ENCODE measurements at regions not wholly inside any gene's neighbourhood (a gene's known extent, or its start where the extent isn't known, plus 50 kb on each side); places are given as distances from the start of the nearest gene placed in this dataset.
"Not testable (repeated sequence)": the region's sequence is repeated elsewhere in the genome, so short reads cannot be mapped to it uniquely, and the experiment has no call there.

DNA sequence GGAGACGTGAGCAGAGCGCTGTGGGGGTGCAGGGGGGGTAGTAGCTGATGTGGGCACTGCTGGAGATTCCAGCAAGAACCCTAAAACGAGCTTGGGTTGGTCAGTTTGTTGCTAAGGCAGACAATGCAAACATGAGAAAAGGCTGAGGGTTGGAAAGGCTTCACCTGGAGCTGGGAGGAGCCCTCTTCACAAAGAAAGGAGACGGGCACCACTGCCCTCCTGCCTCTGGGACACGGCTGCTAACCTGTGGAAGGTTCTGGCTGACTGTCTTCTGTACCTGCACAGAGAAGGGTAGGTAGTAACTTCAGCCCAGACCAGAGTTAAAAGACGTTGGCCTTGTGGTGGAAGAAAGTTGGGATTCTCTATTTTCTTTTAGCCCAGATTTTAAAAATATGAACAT, 108.7 kb downstream of the SUCLA2 start:
- DNase-seq (ENCODE audit: low spot score), result no peak

GRCh38 chr13:47890146-47890814, 110.8 kb downstream of the SUCLA2 start:
- peak; percentile 70 for DNase-seq (ENCODE audit: low spot score)

DNA sequence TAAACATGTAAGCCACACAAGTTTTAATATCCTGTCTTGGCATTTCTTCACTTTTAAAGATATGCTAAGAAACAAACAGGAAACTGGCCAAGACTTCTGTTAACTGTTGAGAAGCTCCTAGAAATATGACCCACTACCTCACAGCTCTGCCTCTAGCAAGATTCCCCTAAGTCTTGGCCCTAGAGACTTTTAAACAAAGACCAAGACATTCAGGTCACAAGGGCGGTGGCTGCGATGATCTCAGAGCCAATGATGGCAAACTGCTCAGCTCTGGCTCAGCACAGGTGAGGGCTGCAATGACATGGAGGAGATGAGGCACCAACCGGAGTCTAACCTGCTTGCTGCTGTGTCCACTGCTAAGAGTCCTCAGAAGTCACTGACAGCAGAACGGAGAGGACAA, 114.8 kb downstream of the SUCLA2 start:
- no peak for DNase-seq (ENCODE audit: low spot score)

DNA sequence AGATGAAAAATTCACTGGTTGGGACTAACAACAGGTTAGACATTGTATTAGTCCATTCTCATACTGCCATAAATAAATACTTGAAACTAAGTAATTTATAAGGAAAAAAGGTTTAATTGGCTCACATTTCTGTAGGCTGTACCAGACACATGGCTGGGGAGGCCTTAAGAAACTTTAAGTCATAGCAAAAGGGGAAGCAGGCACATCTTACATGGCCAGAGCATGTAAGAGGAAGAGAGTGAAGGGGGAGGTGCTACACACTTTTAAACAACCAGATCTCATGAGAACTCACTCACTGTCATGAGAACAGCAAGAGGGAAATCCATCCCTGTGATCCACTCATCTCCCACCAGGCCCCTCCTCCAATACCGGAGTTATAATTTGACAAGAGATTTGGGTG, 125.9 kb downstream of the SUCLA2 start:
- DNase-seq (ENCODE audit: low spot score), result no peak

- DNase-seq (ENCODE audit: low spot score), result not testable (repeated sequence)
Measured at GRCh38 chr13:47873987-47874386, 127.1 kb downstream of the SUCLA2 start.

- DNase-seq (ENCODE audit: low spot score), result not testable (repeated sequence)
Measured at GRCh38 chr13:47873319-47873718, 127.8 kb downstream of the SUCLA2 start.

- no peak for DNase-seq (ENCODE audit: low spot score)
Measured at GRCh38 chr13:47869776-47870175, 131.3 kb downstream of the SUCLA2 start.

GRCh38 chr13:47865883-47866282, 135.2 kb downstream of the SUCLA2 start:
- DNase-seq (ENCODE audit: low spot score), result no peak

DNA sequence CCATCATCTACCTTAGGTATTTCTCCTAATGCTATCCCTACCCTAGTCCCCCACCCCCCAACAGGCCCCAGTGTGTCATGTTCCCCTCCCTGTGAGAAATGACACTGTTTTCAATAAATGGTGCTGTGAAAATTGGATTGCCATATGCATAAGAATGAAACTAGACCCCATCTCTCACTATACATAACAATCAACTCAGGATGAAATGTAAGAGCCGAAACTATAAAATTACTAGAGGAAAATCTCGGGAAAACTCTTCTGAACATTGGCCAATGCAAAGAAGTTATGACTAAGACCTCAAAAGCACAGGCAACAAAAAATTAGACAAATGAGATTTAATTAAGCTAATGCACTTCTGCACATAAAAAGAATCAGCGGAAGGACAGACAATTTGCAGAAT, 138.2 kb downstream of the SUCLA2 start:
- DNase-seq (ENCODE audit: low spot score), result no peak

GRCh38 chr13:47859165-47859564, 141.9 kb downstream of the SUCLA2 start:
- DNase-seq (ENCODE audit: low spot score), result peak; percentile 44

DNA sequence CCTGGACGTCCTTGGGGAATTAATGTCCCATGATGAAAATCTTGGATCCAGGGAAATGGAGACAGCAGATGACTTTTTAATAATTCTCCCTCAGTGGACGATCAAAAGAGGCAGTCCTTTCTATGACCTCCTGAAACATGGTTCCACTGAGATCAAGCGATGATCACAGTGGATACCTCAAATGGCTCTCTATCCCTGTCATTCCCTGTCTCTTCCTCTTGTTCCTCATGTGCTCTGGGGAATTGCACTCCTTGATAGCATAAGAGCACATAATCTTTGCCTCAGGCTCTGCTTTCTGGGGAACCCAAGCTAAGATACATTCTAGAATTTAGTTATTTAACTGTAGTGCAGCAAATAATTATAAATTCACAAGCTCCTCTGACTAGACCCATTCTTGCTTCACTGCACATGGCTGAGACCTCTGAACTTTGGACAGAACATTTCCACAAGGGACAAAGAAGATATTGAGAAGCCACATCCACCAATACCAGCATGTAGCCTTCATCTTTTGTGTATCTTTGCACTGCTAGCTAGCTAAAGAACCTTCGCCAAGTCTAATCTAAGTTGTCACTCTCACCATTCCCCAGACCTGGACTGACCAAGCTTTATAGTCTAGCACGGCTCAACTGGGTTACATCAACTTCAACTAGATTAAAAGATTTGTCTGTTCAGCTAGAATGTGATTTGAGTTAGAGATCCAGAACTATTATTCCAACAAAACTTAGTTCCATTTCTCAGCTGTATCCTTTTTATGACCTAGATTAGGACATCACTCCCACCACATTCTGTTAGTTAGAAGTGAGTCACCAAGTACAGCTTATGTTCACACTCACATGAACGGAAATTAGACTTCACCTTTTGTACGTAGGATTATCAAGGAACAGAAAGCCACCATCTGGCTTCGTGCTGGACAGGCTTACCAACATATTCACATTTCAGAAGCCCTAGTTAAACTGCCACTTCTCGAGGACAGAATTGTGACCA, 142.7 kb downstream of the SUCLA2 start:
- peak; percentile 44 for DNase-seq (ENCODE audit: low spot score)

DNA sequence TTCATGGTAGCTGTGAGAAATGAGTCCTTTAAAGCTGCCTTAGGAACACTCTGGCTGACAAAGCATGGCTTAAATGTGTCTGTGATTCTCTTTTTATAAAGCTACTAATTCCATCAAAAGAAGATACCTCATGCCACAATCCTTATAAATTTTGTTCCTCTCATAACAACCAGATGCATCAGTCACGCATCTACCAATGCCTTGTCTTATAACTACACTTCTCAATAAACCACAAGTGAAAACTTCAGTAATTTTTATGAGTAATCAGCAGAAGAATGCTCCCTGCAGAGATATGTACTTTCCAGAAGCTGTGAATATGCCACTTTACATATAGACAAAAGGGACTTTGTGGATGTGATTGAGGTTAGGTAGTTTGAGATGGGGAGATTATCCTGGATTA, 147.8 kb downstream of the SUCLA2 start:
- peak; percentile 60 for DNase-seq (ENCODE audit: low spot score)

DNA sequence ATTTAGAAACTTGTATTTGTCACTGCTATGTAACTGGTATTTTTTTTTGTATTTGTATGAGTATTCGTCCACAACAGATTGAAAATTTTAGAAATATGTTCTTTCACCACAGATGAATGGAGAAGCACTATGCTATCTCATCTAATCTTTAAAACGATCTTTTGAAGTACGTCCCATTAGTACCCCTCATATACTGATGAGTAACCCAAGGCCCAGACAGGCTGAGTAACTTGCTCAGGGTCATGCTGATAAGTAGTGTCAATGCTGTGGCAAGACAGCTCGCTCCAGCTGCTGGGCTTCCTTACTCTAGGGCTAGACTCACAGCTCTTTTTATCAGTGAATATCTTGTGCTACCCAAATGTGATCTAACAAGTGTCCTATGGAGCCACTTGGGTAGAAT, 154.2 kb downstream of the SUCLA2 start:
- no peak for DNase-seq (ENCODE audit: low spot score)

GRCh38 chr13:47845981-47846380, 155.1 kb downstream of the SUCLA2 start:
- DNase-seq (ENCODE audit: low spot score), result no peak

DNA sequence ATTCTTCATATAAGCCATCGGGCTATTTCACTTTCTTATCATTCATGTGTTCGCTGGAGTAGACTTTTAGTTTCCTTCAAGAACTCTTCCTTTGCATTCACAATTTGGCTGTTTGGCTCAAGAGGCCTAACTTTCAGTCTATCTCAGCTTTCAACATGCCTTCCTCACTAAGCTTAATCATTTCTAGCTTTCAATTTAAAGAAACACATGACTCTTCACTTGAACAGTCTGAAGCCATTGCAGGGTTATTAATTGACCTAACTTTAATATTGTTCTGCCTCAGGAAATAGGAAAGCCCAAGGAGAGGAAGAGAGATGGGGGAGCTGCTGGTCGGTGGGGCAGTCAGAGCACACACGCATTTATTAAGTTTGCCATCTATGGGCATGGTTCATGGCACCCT, 158.1 kb downstream of the SUCLA2 start:
- no peak for DNase-seq (ENCODE audit: low spot score)

DNA sequence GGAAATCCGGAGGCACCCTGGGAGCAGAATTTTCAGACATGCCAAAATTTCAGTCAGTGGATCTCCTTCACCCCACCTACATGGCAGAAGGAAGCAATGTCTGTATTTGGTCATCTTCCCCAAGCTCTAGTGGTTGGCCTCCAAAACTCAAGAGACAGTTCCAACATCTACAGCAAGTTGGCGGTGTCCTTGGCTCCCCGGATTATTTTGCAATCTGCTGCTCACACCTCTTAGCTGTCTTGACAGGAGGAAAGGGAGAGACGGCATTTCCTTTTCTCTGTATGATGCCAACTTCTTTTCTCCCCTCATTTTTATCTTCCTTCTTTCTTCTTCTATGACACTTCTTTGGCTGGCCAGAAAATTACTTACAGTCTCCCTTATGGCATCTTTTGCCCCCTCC, 159.9 kb downstream of the SUCLA2 start:
- DNase-seq (ENCODE audit: low spot score), result no peak

DNA sequence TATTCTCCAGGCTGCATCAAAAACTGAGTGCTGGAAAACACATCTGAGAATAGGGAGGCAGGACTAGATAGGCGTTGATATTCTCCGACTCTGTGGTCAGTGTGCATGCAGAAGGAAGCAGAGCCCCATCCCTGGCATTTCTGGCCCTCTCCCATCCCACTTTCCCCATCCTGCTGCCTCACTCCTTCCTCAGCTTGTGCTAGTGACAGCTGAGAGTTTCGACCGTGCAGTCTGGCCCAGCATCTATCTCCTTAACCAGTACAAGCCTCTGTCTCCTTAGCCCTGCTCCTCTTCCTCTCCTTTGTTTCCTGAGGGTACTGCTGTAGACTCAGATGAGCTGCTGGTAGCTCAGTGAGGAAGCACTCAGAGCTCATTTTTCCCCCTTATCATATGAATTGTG, 163.2 kb downstream of the SUCLA2 start:
- no peak for DNase-seq (ENCODE audit: low spot score)

DNA sequence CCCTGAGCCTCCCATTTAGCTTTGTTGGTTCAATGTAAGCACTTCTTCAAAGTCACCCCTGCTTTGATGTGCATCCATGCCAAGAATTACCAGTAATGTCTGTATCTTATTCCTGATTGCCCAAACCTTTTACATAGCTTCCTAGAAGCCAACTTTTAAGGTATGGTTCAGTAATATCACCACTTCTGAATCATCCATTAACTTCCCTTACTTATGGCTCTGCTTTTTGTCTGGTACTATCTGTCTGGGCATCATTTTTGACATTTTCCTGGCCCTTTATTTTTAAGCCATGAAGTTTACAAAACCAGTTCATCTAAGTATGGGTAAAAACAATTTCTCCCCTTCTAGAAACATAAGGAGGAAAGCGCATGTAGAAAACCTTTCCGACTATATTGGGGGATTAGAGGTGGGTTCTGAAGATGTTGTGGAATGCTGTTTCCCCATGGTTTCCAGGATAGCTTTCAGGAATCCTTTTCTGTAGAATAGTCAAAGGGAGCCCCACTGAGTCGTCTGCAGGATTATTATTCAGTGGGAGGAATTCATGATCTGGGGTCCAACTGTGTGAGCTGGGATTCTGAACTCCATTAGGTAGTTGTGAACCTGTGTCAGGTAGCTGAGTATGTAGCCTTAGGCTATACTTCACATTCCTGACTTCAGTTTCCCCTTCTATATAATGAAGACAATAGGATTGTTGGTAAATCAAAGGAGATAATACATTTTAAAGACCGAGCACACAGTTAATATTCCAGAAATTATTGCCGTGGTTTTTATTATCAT, 163.8 kb downstream of the SUCLA2 start:
- no peak for DNase-seq (ENCODE audit: low spot score)

DNA sequence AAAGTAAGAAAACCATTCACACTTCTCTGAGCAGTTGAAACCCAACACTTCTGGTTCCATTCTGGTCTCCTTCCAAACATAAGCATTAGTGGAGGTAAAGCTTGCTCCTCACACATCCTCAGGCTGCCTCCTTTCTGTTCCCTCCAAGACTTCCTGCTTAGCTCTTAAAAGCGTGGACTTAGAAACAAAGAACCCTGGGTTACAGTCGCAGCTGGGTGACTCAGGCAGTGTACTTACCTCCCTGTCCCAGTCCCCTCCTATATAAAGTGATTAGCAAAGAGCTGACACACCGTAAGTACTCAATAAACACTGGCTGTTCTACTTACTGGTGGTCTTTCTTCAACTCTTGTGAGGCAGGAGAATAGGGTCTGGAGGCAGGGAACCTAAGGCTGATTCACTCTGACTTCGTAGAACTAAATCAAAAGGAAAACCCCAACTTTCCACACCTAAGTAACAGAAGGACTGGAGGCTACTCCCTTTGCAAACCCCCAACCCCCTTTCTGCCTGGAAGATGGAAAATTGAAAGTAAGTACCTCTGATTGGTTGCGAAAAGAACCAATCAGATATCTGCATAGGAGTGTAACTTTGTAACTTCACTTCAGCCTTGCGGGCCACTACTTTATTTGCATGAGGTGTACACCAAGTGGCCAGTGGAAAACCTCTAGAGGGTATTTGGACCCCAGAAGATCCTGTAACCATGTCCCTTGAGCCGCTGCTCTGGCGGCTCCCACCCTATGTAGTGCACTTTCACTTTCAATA, 165.4 kb downstream of the SUCLA2 start:
- no peak for DNase-seq (ENCODE audit: low spot score)

DNA sequence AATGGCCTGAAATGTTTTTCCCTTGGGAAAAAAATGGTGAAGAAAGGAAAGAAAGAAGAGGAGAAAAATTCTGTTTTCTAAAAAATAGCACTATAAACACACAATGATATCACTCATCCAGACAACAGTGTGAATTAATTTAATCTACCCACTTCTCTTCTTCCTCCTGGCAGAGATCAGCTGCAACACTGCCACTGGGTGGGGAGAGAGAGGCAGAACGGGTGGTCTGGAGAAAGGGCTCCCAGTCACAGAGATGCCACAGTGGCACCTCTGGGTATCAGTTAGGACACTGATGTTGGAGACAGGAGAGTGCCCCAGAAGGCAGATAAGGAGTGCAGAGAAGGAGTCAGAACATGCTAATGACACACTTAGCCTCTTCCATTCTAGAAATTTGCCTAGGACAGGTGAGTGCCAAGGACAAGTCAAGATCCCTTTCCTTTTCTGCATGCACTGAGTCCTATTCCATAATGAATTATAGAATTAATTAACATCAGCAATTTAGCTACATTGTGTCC, 168.6 kb downstream of the SUCLA2 start:
- DNase-seq (ENCODE audit: low spot score), result no peak

DNA sequence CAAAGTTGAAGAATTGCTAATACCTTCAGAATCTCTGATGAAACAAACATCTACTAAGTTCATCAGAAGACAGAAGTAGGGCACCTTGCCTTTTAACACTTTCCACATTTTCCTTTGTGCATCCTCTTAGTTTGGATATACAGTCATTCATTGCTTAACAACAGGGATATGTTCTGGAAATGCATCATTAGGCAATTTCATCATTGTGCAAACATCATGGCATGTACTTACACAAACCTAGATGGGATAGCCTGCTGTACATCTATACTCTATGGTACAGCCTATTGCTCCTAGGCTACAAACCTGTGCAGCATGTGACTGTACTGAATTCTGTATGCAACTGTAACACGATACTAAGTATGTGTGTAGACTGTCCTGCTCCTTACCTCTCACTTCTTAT, 169.8 kb downstream of the SUCLA2 start:
- DNase-seq (ENCODE audit: low spot score), result no peak

DNA sequence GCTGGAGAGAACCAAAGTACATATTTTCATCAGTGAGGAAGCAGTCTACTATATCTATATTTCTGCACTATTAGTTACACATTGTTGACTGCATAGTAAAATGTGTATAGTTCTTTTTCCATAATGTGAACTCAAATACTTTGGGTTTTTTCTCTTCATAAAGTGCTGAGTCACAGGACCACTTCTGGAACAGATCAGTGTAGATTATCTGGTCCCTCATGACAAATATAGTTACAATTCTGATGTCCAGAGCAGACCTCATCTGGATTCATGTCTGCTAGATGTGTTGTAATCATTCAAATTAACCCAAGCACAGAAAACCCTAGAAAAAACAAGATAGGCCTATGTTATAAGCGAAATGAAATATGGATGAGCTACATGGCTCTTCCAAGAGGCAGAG, 171.4 kb downstream of the SUCLA2 start:
- DNase-seq (ENCODE audit: low spot score), result peak; percentile 42
